ENCODE measurements at regions not wholly inside any gene's neighbourhood (a gene's known extent, or its start where the extent isn't known, plus 50 kb on each side); places are given as distances from the start of the nearest gene placed in this dataset.
"Not testable (repeated sequence)": the region's sequence is repeated elsewhere in the genome, so short reads cannot be mapped to it uniquely, and the experiment has no call there.

GRCh38 chr11:135035282-135035681 lies 623.2 kb upstream of the B3GAT1 start:
- intact Hi-C loops (cut with micrococcal nuclease), result no loop called here
- Mint-ChIP-seq H3K4me1 (ENCODE audit: low read depth) (no peaks in the 10 kb centered on the region), H3K36me3 (ENCODE audit: low read depth) (no peaks in the 10 kb centered on the region), H3K4me3 (no peak overlapping the region), H3K27ac (no peak overlapping the region), H3K9me3 (no peaks in the 10 kb centered on the region), H3K27me3 (ENCODE audit: insufficient read depth) (peaks cover 2% of the 10 kb centered on the region)
- DNase-seq (ENCODE audit: low spot score), result no peak

- H3K36me3 Mint-ChIP-seq (ENCODE audit: low read depth), result no peaks in the 10 kb centered on the region
- H3K4me1 Mint-ChIP-seq (ENCODE audit: low read depth), result no peaks in the 10 kb centered on the region
- H3K9me3 Mint-ChIP-seq, result no peaks in the 10 kb centered on the region
- intact Hi-C loops (cut with micrococcal nuclease), result no loop called here
- H3K27me3 Mint-ChIP-seq (ENCODE audit: insufficient read depth), result peaks cover 2% of the 10 kb centered on the region
- DNase-seq (ENCODE audit: low spot score), result no peak
- H3K27ac Mint-ChIP-seq, result no peak overlapping the region
- no peak overlapping the region for H3K4me3 Mint-ChIP-seq
These were observed 621.5 kb upstream of the B3GAT1 start for GRCh38 chr11:135033540-135033939.

- H3K4me1 Mint-ChIP-seq (ENCODE audit: low read depth), result no peaks in the 10 kb centered on the region
- intact Hi-C loops (cut with micrococcal nuclease), result no loop called here
These were observed 619.4 kb upstream of the B3GAT1 start for GRCh38 chr11:135031205-135031989.

GRCh38 chr11:135027461-135027860 lies 615.4 kb upstream of the B3GAT1 start:
- Mint-ChIP-seq H3K27ac (no peak overlapping the region), H3K9me3 (no peaks in the 10 kb centered on the region), H3K4me3 (no peak overlapping the region), H3K4me1 (ENCODE audit: low read depth) (no peaks in the 10 kb centered on the region), H3K36me3 (ENCODE audit: low read depth) (no peaks in the 10 kb centered on the region), H3K27me3 (ENCODE audit: insufficient read depth) (peaks cover 2% of the 10 kb centered on the region)
- DNase-seq (ENCODE audit: low spot score), result no peak
- intact Hi-C loops (cut with micrococcal nuclease), result no loop called here

More at GRCh38 chr11:135031205-135031989, 619.4 kb upstream of the B3GAT1 start:
- no peaks in the 10 kb centered on the region for H3K9me3 Mint-ChIP-seq
- H3K4me3 Mint-ChIP-seq, result no peak overlapping the region
- H3K36me3 Mint-ChIP-seq (ENCODE audit: low read depth), result no peaks in the 10 kb centered on the region
- peaks cover 2% of the 10 kb centered on the region for H3K27me3 Mint-ChIP-seq (ENCODE audit: insufficient read depth)
- DNase-seq (ENCODE audit: low spot score), result no peak
- no peak overlapping the region for H3K27ac Mint-ChIP-seq

- no peaks in the 10 kb centered on the region for H3K9me3 Mint-ChIP-seq
- no peaks in the 10 kb centered on the region for H3K4me1 Mint-ChIP-seq (ENCODE audit: low read depth)
- H3K27me3 Mint-ChIP-seq (ENCODE audit: insufficient read depth), result no peaks in the 10 kb centered on the region
- intact Hi-C loops (cut with micrococcal nuclease), result no loop called here
- no peaks in the 10 kb centered on the region for H3K36me3 Mint-ChIP-seq (ENCODE audit: low read depth)
- no peak for DNase-seq (ENCODE audit: low spot score)
- no peak overlapping the region for H3K27ac Mint-ChIP-seq
- H3K4me3 Mint-ChIP-seq, result no peak overlapping the region
These were observed 611.5 kb upstream of the B3GAT1 start for GRCh38 chr11:135023499-135023898.

GRCh38 chr11:135022454-135022853 lies 610.4 kb upstream of the B3GAT1 start:
- DNase-seq (ENCODE audit: low spot score), result no peak
- no peak overlapping the region for H3K27ac Mint-ChIP-seq
- H3K4me1 Mint-ChIP-seq (ENCODE audit: low read depth), result no peaks in the 10 kb centered on the region
- no peaks in the 10 kb centered on the region for H3K27me3 Mint-ChIP-seq (ENCODE audit: insufficient read depth)
- H3K9me3 Mint-ChIP-seq, result no peaks in the 10 kb centered on the region
- H3K4me3 Mint-ChIP-seq, result no peak overlapping the region
- intact Hi-C loops (cut with micrococcal nuclease), result no loop called here
- no peaks in the 10 kb centered on the region for H3K36me3 Mint-ChIP-seq (ENCODE audit: low read depth)

GRCh38 chr11:135019899-135020298 lies 607.9 kb upstream of the B3GAT1 start:
- no peak overlapping the region for H3K4me3 Mint-ChIP-seq
- H3K9me3 Mint-ChIP-seq, result no peaks in the 10 kb centered on the region
- H3K27me3 Mint-ChIP-seq (ENCODE audit: insufficient read depth), result no peaks in the 10 kb centered on the region
- intact Hi-C loops (cut with micrococcal nuclease), result no loop called here
- DNase-seq (ENCODE audit: low spot score), result no peak
- no peaks in the 10 kb centered on the region for H3K4me1 Mint-ChIP-seq (ENCODE audit: low read depth)
- H3K27ac Mint-ChIP-seq, result no peak overlapping the region
- no peaks in the 10 kb centered on the region for H3K36me3 Mint-ChIP-seq (ENCODE audit: low read depth)

GRCh38 chr11:135019343-135019871 lies 607.4 kb upstream of the B3GAT1 start:
- intact Hi-C loops (cut with micrococcal nuclease), result no loop called here
- no peak for DNase-seq (ENCODE audit: low spot score)
- no peaks in the 10 kb centered on the region for H3K9me3 Mint-ChIP-seq
- no peak overlapping the region for H3K27ac Mint-ChIP-seq
- no peaks in the 10 kb centered on the region for H3K27me3 Mint-ChIP-seq (ENCODE audit: insufficient read depth)
- no peaks in the 10 kb centered on the region for H3K4me1 Mint-ChIP-seq (ENCODE audit: low read depth)
- no peak overlapping the region for H3K4me3 Mint-ChIP-seq
- no peaks in the 10 kb centered on the region for H3K36me3 Mint-ChIP-seq (ENCODE audit: low read depth)

- Mint-ChIP-seq H3K27ac (no peak overlapping the region), H3K4me1 (ENCODE audit: low read depth) (no peaks in the 10 kb centered on the region), H3K9me3 (no peaks in the 10 kb centered on the region), H3K36me3 (ENCODE audit: low read depth) (no peaks in the 10 kb centered on the region), H3K4me3 (no peak overlapping the region), H3K27me3 (ENCODE audit: insufficient read depth) (no peaks in the 10 kb centered on the region)
- DNase-seq (ENCODE audit: low spot score), result no peak
- intact Hi-C loops (cut with micrococcal nuclease), result no loop called here
These were observed 605.3 kb upstream of the B3GAT1 start for GRCh38 chr11:135017296-135017695.

GRCh38 chr11:135015966-135016365 lies 603.9 kb upstream of the B3GAT1 start:
- no peaks in the 10 kb centered on the region for H3K4me1 Mint-ChIP-seq (ENCODE audit: low read depth)
- DNase-seq (ENCODE audit: low spot score), result no peak

GRCh38 chr11:135011313-135011712 lies 599.3 kb upstream of the B3GAT1 start:
- H3K27ac Mint-ChIP-seq; H3K9me3 Mint-ChIP-seq; DNase-seq (ENCODE audit: low spot score); H3K36me3 Mint-ChIP-seq (ENCODE audit: low read depth); H3K27me3 Mint-ChIP-seq (ENCODE audit: insufficient read depth); H3K4me3 Mint-ChIP-seq; H3K4me1 Mint-ChIP-seq (ENCODE audit: low read depth); intact Hi-C loops (cut with micrococcal nuclease): not testable (repeated sequence)

More at GRCh38 chr11:135015966-135016365, 603.9 kb upstream of the B3GAT1 start:
- H3K36me3 Mint-ChIP-seq (ENCODE audit: low read depth), result no peaks in the 10 kb centered on the region
- no peak overlapping the region for H3K4me3 Mint-ChIP-seq
- H3K27ac Mint-ChIP-seq, result no peak overlapping the region
- H3K27me3 Mint-ChIP-seq (ENCODE audit: insufficient read depth), result no peaks in the 10 kb centered on the region
- no peaks in the 10 kb centered on the region for H3K9me3 Mint-ChIP-seq
- intact Hi-C loops (cut with micrococcal nuclease), result no loop called here

- Mint-ChIP-seq H3K36me3 (ENCODE audit: low read depth) (no peaks in the 10 kb centered on the region), H3K27ac (no peak overlapping the region), H3K9me3 (no peaks in the 10 kb centered on the region), H3K4me3 (no peak overlapping the region), H3K4me1 (ENCODE audit: low read depth) (no peaks in the 10 kb centered on the region), H3K27me3 (ENCODE audit: insufficient read depth) (peaks cover 4% of the 10 kb centered on the region)
- intact Hi-C loops (cut with micrococcal nuclease), result no loop called here
- no peak for DNase-seq (ENCODE audit: low spot score)
These were observed 597.1 kb upstream of the B3GAT1 start for GRCh38 chr11:135009125-135009524.

- Mint-ChIP-seq H3K27me3 (ENCODE audit: insufficient read depth) (peaks cover 4% of the 10 kb centered on the region), H3K4me3 (no peak overlapping the region), H3K27ac (no peak overlapping the region), H3K4me1 (ENCODE audit: low read depth) (no peaks in the 10 kb centered on the region), H3K36me3 (ENCODE audit: low read depth) (no peaks in the 10 kb centered on the region), H3K9me3 (no peaks in the 10 kb centered on the region)
- DNase-seq (ENCODE audit: low spot score), result no peak
- intact Hi-C loops (cut with micrococcal nuclease), result no loop called here
These were observed 596.4 kb upstream of the B3GAT1 start for GRCh38 chr11:135008412-135008811.
